Embryonic facial prominence (tissue), 1 donor: ENCODE measurements at regions not wholly inside any gene's neighbourhood (a gene's known extent, or its start where the extent isn't known, plus 50 kb on each side); places are given as distances from the start of the nearest gene placed in this dataset.

Source experiments
- DNase-seq: peaks from one replicate; pipeline ENCODE4 v3.0.0-alpha.2; 2016; ENCODE audit errors: extremely low spot score

- DNase-seq: no peak
These were observed 56.6 kb downstream of the SPRY2 start for GRCh38 chr13:80284290-80284689.

- no peak for DNase-seq
These were observed 62.2 kb downstream of the SPRY2 start for GRCh38 chr13:80278706-80279105.

- no peak for DNase-seq
These were observed 64.3 kb downstream of the SPRY2 start for GRCh38 chr13:80276371-80277289.

GRCh38 chr13:80274643-80275042, 66.3 kb downstream of the SPRY2 start:
- no peak for DNase-seq

- no peak for DNase-seq
These were observed 67.2 kb downstream of the SPRY2 start for GRCh38 chr13:80273718-80274117.

- DNase-seq: no peak
These were observed 75.6 kb downstream of the SPRY2 start for GRCh38 chr13:80265348-80265747.

GRCh38 chr13:80263745-80264513, 77.0 kb downstream of the SPRY2 start:
- no peak for DNase-seq

GRCh38 chr13:80262051-80262695, 78.8 kb downstream of the SPRY2 start:
- DNase-seq: no peak

GRCh38 chr13:80259159-80259558, 81.8 kb downstream of the SPRY2 start:
- DNase-seq: no peak

GRCh38 chr13:80256352-80256932, 84.5 kb downstream of the SPRY2 start:
- DNase-seq: no peak

GRCh38 chr13:80255946-80256345, 85.0 kb downstream of the SPRY2 start:
- DNase-seq: no peak

- no peak for DNase-seq
These were observed 89.5 kb downstream of the SPRY2 start for GRCh38 chr13:80251403-80251802.

GRCh38 chr13:80250213-80250810, 90.6 kb downstream of the SPRY2 start:
- no peak for DNase-seq

GRCh38 chr13:80249516-80250212, 91.3 kb downstream of the SPRY2 start:
- DNase-seq: no peak

- DNase-seq: no peak
These were observed 95.7 kb downstream of the SPRY2 start for GRCh38 chr13:80245162-80245733.

- DNase-seq: no peak
These were observed 96.4 kb downstream of the SPRY2 start for GRCh38 chr13:80244574-80244973.

- no peak for DNase-seq
These were observed 98.0 kb downstream of the SPRY2 start for GRCh38 chr13:80242728-80243427.

- no peak for DNase-seq
These were observed 101.2 kb downstream of the SPRY2 start for GRCh38 chr13:80239571-80240255.

GRCh38 chr13:80239116-80239515, 101.8 kb downstream of the SPRY2 start:
- no peak for DNase-seq
